ENCODE measurements at regions not wholly inside any gene's neighbourhood (a gene's known extent, or its start where the extent isn't known, plus 50 kb on each side); places are given as distances from the start of the nearest gene placed in this dataset.

- H3K4me3 ChIP-seq (replicated peaks in 1 of 4; ENCODE audit: control extremely low read depth in 1 of 4, insufficient read depth in 1 of 4, low read depth in 3 of 4, low read length in 4 of 4) = no peak overlapping the region
- H2AFZ ChIP-seq (ENCODE audit: low read length) = no peak overlapping the region
- H3K4me1 ChIP-seq (ENCODE audit: control insufficient read depth, extremely low read depth, insufficient read depth, low read length) = no peaks in the 10 kb centered on the region
- no peak overlapping the region for H3K9ac ChIP-seq (ENCODE audit: insufficient read depth, low read length)
- no peak overlapping the region for H3K4me2 ChIP-seq (ENCODE audit: extremely low read depth, insufficient read depth, low read length)
- no peaks in the 10 kb centered on the region for H4K20me1 ChIP-seq (ENCODE audit: control insufficient read depth, extremely low read depth, insufficient read depth, low read length)
- no peaks in the 10 kb centered on the region for H3K27me3 ChIP-seq (ENCODE audit: control insufficient read depth, insufficient read depth, low read length)
- H3K36me3 ChIP-seq (ENCODE audit: control insufficient read depth, insufficient read depth, low read length) = no peaks in the 10 kb centered on the region
- no peaks in the 10 kb centered on the region for H3K9me3 ChIP-seq (ENCODE audit: control insufficient read depth, insufficient read depth, low read depth, low read length)
- no peak for TF ChIP-seq CTCF (conservative IDR thresholded peaks at IDR 0.05 in 1 of 2, IDR thresholded peaks at IDR 0.05 in 1 of 2; ENCODE audit: low read depth in 1 of 2, low read length in 2 of 2)
- TF ChIP-seq EZH2 (IDR thresholded peaks at IDR 0.05; ENCODE audit: low read length, missing control alignments) = no peak
- DNase-seq (ENCODE audit: low read depth in 2 of 2) = no peak
- no peak overlapping the region for H3K27ac ChIP-seq (ENCODE audit: insufficient read depth, low read length)
- H3K79me2 ChIP-seq (ENCODE audit: control insufficient read depth, insufficient read depth, low read length) = no peaks in the 10 kb centered on the region
Measured at GRCh38 chr4:129614611-129615010, 518.7 kb downstream of the C4orf33 start.

GRCh38 chr4:129622566-129622965, 526.6 kb downstream of the C4orf33 start:
- Histone ChIP-seq H3K79me2 (ENCODE audit: control insufficient read depth, insufficient read depth, low read length) (no peaks in the 10 kb centered on the region), H3K36me3 (ENCODE audit: control insufficient read depth, insufficient read depth, low read length) (no peaks in the 10 kb centered on the region), H3K27me3 (ENCODE audit: control insufficient read depth, insufficient read depth, low read length) (no peaks in the 10 kb centered on the region), H4K20me1 (ENCODE audit: control insufficient read depth, extremely low read depth, insufficient read depth, low read length) (no peaks in the 10 kb centered on the region), H3K4me3 (replicated peaks in 1 of 4; ENCODE audit: control extremely low read depth in 1 of 4, insufficient read depth in 1 of 4, low read depth in 3 of 4, low read length in 4 of 4) (no peak overlapping the region), H3K4me2 (ENCODE audit: extremely low read depth, insufficient read depth, low read length) (no peak overlapping the region), H3K27ac (ENCODE audit: insufficient read depth, low read length) (no peak overlapping the region), H3K4me1 (ENCODE audit: control insufficient read depth, extremely low read depth, insufficient read depth, low read length) (no peaks in the 10 kb centered on the region), H2AFZ (ENCODE audit: low read length) (no peak overlapping the region), H3K9ac (ENCODE audit: insufficient read depth, low read length) (no peak overlapping the region), H3K9me3 (ENCODE audit: control insufficient read depth, insufficient read depth, low read depth, low read length) (no peaks in the 10 kb centered on the region)
- no peak for TF ChIP-seq EZH2 (IDR thresholded peaks at IDR 0.05; ENCODE audit: low read length, missing control alignments)
- TF ChIP-seq CTCF (conservative IDR thresholded peaks at IDR 0.05 in 1 of 2, IDR thresholded peaks at IDR 0.05 in 1 of 2; ENCODE audit: low read depth in 1 of 2, low read length in 2 of 2) = no peak
- no peak for DNase-seq (ENCODE audit: low read depth in 2 of 2)

- TF ChIP-seq EZH2 (IDR thresholded peaks at IDR 0.05; ENCODE audit: low read length, missing control alignments) (no peak), CTCF (conservative IDR thresholded peaks at IDR 0.05 in 1 of 2, IDR thresholded peaks at IDR 0.05 in 1 of 2; ENCODE audit: low read depth in 1 of 2, low read length in 2 of 2) (no peak)
- no peaks in the 10 kb centered on the region for H3K4me1 ChIP-seq (ENCODE audit: control insufficient read depth, extremely low read depth, insufficient read depth, low read length)
- no peaks in the 10 kb centered on the region for H3K27me3 ChIP-seq (ENCODE audit: control insufficient read depth, insufficient read depth, low read length)
- H3K36me3 ChIP-seq (ENCODE audit: control insufficient read depth, insufficient read depth, low read length) = no peaks in the 10 kb centered on the region
- no peak overlapping the region for H2AFZ ChIP-seq (ENCODE audit: low read length)
- H3K4me3 ChIP-seq (replicated peaks in 1 of 4; ENCODE audit: control extremely low read depth in 1 of 4, insufficient read depth in 1 of 4, low read depth in 3 of 4, low read length in 4 of 4) = no peak overlapping the region
- no peak overlapping the region for H3K9ac ChIP-seq (ENCODE audit: insufficient read depth, low read length)
- no peaks in the 10 kb centered on the region for H3K79me2 ChIP-seq (ENCODE audit: control insufficient read depth, insufficient read depth, low read length)
- H4K20me1 ChIP-seq (ENCODE audit: control insufficient read depth, extremely low read depth, insufficient read depth, low read length) = no peaks in the 10 kb centered on the region
- no peak for DNase-seq (ENCODE audit: low read depth in 2 of 2)
- H3K27ac ChIP-seq (ENCODE audit: insufficient read depth, low read length) = no peak overlapping the region
- H3K4me2 ChIP-seq (ENCODE audit: extremely low read depth, insufficient read depth, low read length) = no peak overlapping the region
- no peaks in the 10 kb centered on the region for H3K9me3 ChIP-seq (ENCODE audit: control insufficient read depth, insufficient read depth, low read depth, low read length)
Measured at GRCh38 chr4:129623233-129623875, 527.4 kb downstream of the C4orf33 start.

All from fibroblast of lung (primary cell).